ENCODE measurements at regions not wholly inside any gene's neighbourhood (a gene's known extent, or its start where the extent isn't known, plus 50 kb on each side); places are given as distances from the start of the nearest gene placed in this dataset.

- Mint-ChIP-seq H3K4me1 (peaks cover 17% of the 10 kb centered on the region), H3K27me3 (ENCODE audit: insufficient read depth, low read depth, poor library complexity) (no peaks in the 10 kb centered on the region), H3K27ac (no peak overlapping the region), H3K9me3 (no peaks in the 10 kb centered on the region), H3K4me3 (no peak overlapping the region), H3K36me3 (ENCODE audit: low read depth) (no peaks in the 10 kb centered on the region)
- no peaks in the 10 kb centered on the region for H3K79me2 ChIP-seq (replicated peaks; ENCODE audit: insufficient read depth)
- no peak overlapping the region for H3K27ac ChIP-seq (ENCODE audit: low read depth)
- ATAC-seq: no peak
- H3K9me2 ChIP-seq (ENCODE audit: insufficient read depth): no peaks in the 10 kb centered on the region
- H3K4me2 ChIP-seq: no peak overlapping the region
- H3K4me3 ChIP-seq: no peak overlapping the region
- no peak overlapping the region for H2AFZ ChIP-seq
- no peak for DNase-seq (ENCODE audit: low spot score)
- H3K36me3 ChIP-seq (ENCODE audit: insufficient read depth): no peaks in the 10 kb centered on the region
- no peaks in the 10 kb centered on the region for H3F3A ChIP-seq (replicated peaks; ENCODE audit: low read depth)
- H3K4me1 ChIP-seq (ENCODE audit: insufficient read depth): peaks cover 13% of the 10 kb centered on the region
- H4K20me1 ChIP-seq (replicated peaks; ENCODE audit: insufficient read depth): no peaks in the 10 kb centered on the region
- TF ChIP-seq ETS1 (IDR thresholded peaks at IDR 0.05) (no peak), JUNB (IDR thresholded peaks at IDR 0.05; ENCODE audit: unreplicated experiment) (no peak), EZH2phosphoT487 (IDR thresholded peaks at IDR 0.05; ENCODE audit: unreplicated experiment) (no peak), REST (IDR thresholded peaks at IDR 0.05; ENCODE audit: unreplicated experiment) (no peak), STAT1 (IDR thresholded peaks at IDR 0.05; ENCODE audit: unreplicated experiment) (no peak), CTCF (conservative IDR thresholded peaks at IDR 0.05; ENCODE audit: low read depth in 2 of 2) (no peak), NANOG (IDR thresholded peaks at IDR 0.05; ENCODE audit: borderline replicate concordance) (no peak), EZH2 (IDR thresholded peaks at IDR 0.05; ENCODE audit: low read depth, unreplicated experiment) (no peak), CREB1 (CRISPR knock-in tag; IDR thresholded peaks at IDR 0.05; ENCODE audit: low read depth) (no peak)
- no peaks in the 10 kb centered on the region for H3K27me3 ChIP-seq (ENCODE audit: insufficient read depth)
Observed at GRCh38 chr6:74318738-74319137, 622.7 kb downstream of the CD109 start.

- Histone ChIP-seq H4K20me1 (replicated peaks; ENCODE audit: insufficient read depth) (no peaks in the 10 kb centered on the region), H3K36me3 (ENCODE audit: insufficient read depth) (no peaks in the 10 kb centered on the region), H3K4me3 (no peak overlapping the region), H2AFZ (no peak overlapping the region), H3K27ac (ENCODE audit: low read depth) (no peak overlapping the region), H3K79me2 (replicated peaks; ENCODE audit: insufficient read depth) (no peaks in the 10 kb centered on the region), H3F3A (replicated peaks; ENCODE audit: low read depth) (no peaks in the 10 kb centered on the region), H3K9me2 (ENCODE audit: insufficient read depth) (no peaks in the 10 kb centered on the region), H3K4me1 (ENCODE audit: insufficient read depth) (no peaks in the 10 kb centered on the region), H3K27me3 (ENCODE audit: insufficient read depth) (no peaks in the 10 kb centered on the region), H3K4me2 (no peak overlapping the region)
- no peaks in the 10 kb centered on the region for H3K36me3 Mint-ChIP-seq (ENCODE audit: low read depth)
- no peaks in the 10 kb centered on the region for H3K9me3 Mint-ChIP-seq
- DNase-seq (ENCODE audit: low spot score) (no peak), ATAC-seq (no peak)
- no peaks in the 10 kb centered on the region for H3K27me3 Mint-ChIP-seq (ENCODE audit: insufficient read depth, low read depth, poor library complexity)
- no peak overlapping the region for H3K27ac Mint-ChIP-seq
- H3K4me3 Mint-ChIP-seq: no peak overlapping the region
- no peaks in the 10 kb centered on the region; the same call in 2 of the 3 replicates for H3K4me1 Mint-ChIP-seq
- TF ChIP-seq ZNF114 (CRISPR knock-in tag; IDR thresholded peaks at IDR 0.05) (no peak), STAT1 (IDR thresholded peaks at IDR 0.05; ENCODE audit: unreplicated experiment) (no peak), CREB1 (CRISPR knock-in tag; IDR thresholded peaks at IDR 0.05; ENCODE audit: low read depth) (no peak), ETS1 (IDR thresholded peaks at IDR 0.05) (no peak), NANOG (IDR thresholded peaks at IDR 0.05; ENCODE audit: borderline replicate concordance) (no peak), CTCF (conservative IDR thresholded peaks at IDR 0.05; ENCODE audit: low read depth in 2 of 2) (no peak), REST (IDR thresholded peaks at IDR 0.05; ENCODE audit: unreplicated experiment) (no peak), EZH2phosphoT487 (IDR thresholded peaks at IDR 0.05; ENCODE audit: unreplicated experiment) (no peak)
Observed at GRCh38 chr6:74312081-74312480, 616.1 kb downstream of the CD109 start.

Measured in GM23338 (cell line).